A549 (cell line): ENCODE measurements at regions not wholly inside any gene's neighbourhood (a gene's known extent, or its start where the extent isn't known, plus 50 kb on each side); places are given as distances from the start of the nearest gene placed in this dataset.

Source experiments
- ATAC-seq, 2 experiments: fragments of 200-7000 bp in 1 of 2; fragments of >200 bp in 1 of 2; cut with Nextera tagmentation in 1 of 2; cut with Tn5 transposase in 1 of 2; 3 replicates each; pipeline versions ENCODE4 v1.8.0 to v1.9.1; 2018 to 2020; ENCODE audit warnings: mild to moderate bottlenecking in 1 of 2, moderate library complexity in 1 of 2
- CTCF ChIA-PET: fragments of 300-600 bp; sonication (Branson Sonifier 250); formaldehyde crosslinking; extraction: SDS; loops from one replicate; lab custom pipeline; 2021; ENCODE audit warnings: antibody characterized with exemption, inconsistent platforms; lab: Yijun Ruan, JAX
- POLR2A ChIA-PET: fragments of 350-600 bp; formaldehyde crosslinking; extraction: SDS; loops from one replicate; lab custom pipeline; 2021; ENCODE audit warnings: antibody characterized with exemption, inconsistent platforms; lab: Yijun Ruan, JAX
- DNase-seq, 2 experiments: peaks; one replicate each; pipeline versions ENCODE4 v3.0.0 to v3.0.0-alpha.2; 2011 to 2016; ENCODE audit warnings: low read depth in 1 of 2, low spot score in 1 of 2
- FAIRE-seq: peaks from 2 replicates; lab custom pipeline; 2011; peaks lifted over from hg19 to GRCh38; lab: Jason Lieb, UNC
- H3K27ac ChIP-seq, 2 experiments: fragments of >200 bp; sonication (Bioruptor Twin); formaldehyde crosslinking; 3 replicates each; pipeline ENCODE4 v1.5.1; 2016 to 2017
- H3K4me1 ChIP-seq: fragments of >200 bp; sonication (Bioruptor Twin); formaldehyde crosslinking; 3 replicates; pipeline ENCODE4 v1.6.1; 2016
- H3K4me2 ChIP-seq: fragments of >200 bp; sonication (Bioruptor Twin); formaldehyde crosslinking; 3 replicates; pipeline ENCODE4 v1.6.1; 2016
- H3K4me3 ChIP-seq: fragments of >200 bp; sonication (Bioruptor Twin); formaldehyde crosslinking; 3 replicates; pipeline ENCODE4 v1.5.1; 2016
- H3K9me3 ChIP-seq: fragments of >200 bp; sonication (Bioruptor Twin); formaldehyde crosslinking; 3 replicates; pipeline ENCODE4 v1.6.1; 2016
- CBX2 ChIP-seq: fragments of 200-600 bp; sonication (generic); IDR thresholded peaks from 2 replicates; pipeline ENCODE4 v1.6.1; 2016; ENCODE audit warnings: low read depth, mild to moderate bottlenecking, borderline replicate concordance
- CEBPB ChIP-seq, 2 experiments: fragments of >200 bp in 1 of 2; sonication (Bioruptor Twin) in 1 of 2; formaldehyde crosslinking in 1 of 2; IDR thresholded peaks; 2 replicates each; pipeline ENCODE4 v1.6.1; 2012 to 2016
- EP300 ChIP-seq, 2 experiments: fragments of >200 bp; sonication (Bioruptor Twin); formaldehyde crosslinking; IDR thresholded peaks; 2 replicates in 1 of 2; 3 replicates in 1 of 2; pipeline ENCODE4 v1.6.1; 2016 to 2017
- HOXB5 ChIP-seq: fragments of 250-450 bp; sonication (Bioruptor Pico); IDR thresholded peaks from 2 replicates; pipeline ENCODE4 v1.5.0; 2020; ENCODE audit warnings: mild to moderate bottlenecking, moderate library complexity
- JUNB ChIP-seq: fragments of >200 bp; sonication (Bioruptor Twin); formaldehyde crosslinking; IDR thresholded peaks from 2 replicates; pipeline ENCODE4 v1.6.1; 2016
- KDM1A ChIP-seq: fragments of 200-600 bp; sonication (generic); IDR thresholded peaks from 2 replicates; pipeline ENCODE4 v1.6.1; 2016; ENCODE audit warnings: low read depth, mild to moderate bottlenecking
- KDM5A ChIP-seq: fragments of 200-600 bp; sonication (generic); IDR thresholded peaks from 2 replicates; pipeline ENCODE4 v1.6.1; 2016; ENCODE audit warnings: antibody characterized with exemption, mild to moderate bottlenecking
- MAZ ChIP-seq: fragments of 150-350 bp; IDR thresholded peaks from 2 replicates; pipeline ENCODE4 v1.6.1; 2014; ENCODE audit warnings: antibody characterized with exemption, low read depth, low read length, borderline replicate concordance
- MYC ChIP-seq: IDR thresholded peaks from 2 replicates; pipeline ENCODE4 v1.6.1; 2012; ENCODE audit warnings: mild to moderate bottlenecking, inconsistent platforms, low read length, improper control_type of control experiment, borderline replicate concordance
- NFE2L2 ChIP-seq: fragments of 150-350 bp; conservative IDR thresholded peaks from 2 replicates; pipeline ENCODE4 v1.6.1; 2014; ENCODE audit warnings: low read length
- PHF8 ChIP-seq: fragments of 200-600 bp; sonication (generic); IDR thresholded peaks from 2 replicates; pipeline ENCODE4 v1.6.1; 2016; ENCODE audit warnings: low read depth, mild to moderate bottlenecking, antibody characterized with exemption, moderate library complexity, borderline replicate concordance
- RARB ChIP-seq: fragments of 250-450 bp; sonication (Bioruptor Pico); IDR thresholded peaks from 2 replicates; pipeline ENCODE4 v1.8.0; 2021; ENCODE audit warnings: mild to moderate bottlenecking, moderate library complexity
- RCOR1 ChIP-seq: fragments of 150-350 bp; IDR thresholded peaks from 2 replicates; pipeline ENCODE4 v1.6.1; 2014; ENCODE audit warnings: antibody characterized with exemption, low read length, low read depth
- SMC3 ChIP-seq: fragments of >200 bp; sonication (Bioruptor Twin); formaldehyde crosslinking; IDR thresholded peaks from 3 replicates; pipeline ENCODE4 v1.6.1; 2018; ENCODE audit warnings: inconsistent platforms
- SREBF2 ChIP-seq: fragments of 450-650 bp; IDR thresholded peaks from 2 replicates; pipeline ENCODE4 v1.6.1; 2014; ENCODE audit warnings: mild to moderate bottlenecking, moderate library complexity
- TP53 ChIP-seq: fragments of 250-450 bp; sonication (Bioruptor Pico); IDR thresholded peaks from 2 replicates; pipeline ENCODE4 v1.5.0; 2021; ENCODE audit warnings: mild to moderate bottlenecking, moderate library complexity
- WGBS: methylation state at CpG from one replicate; pipeline ENCODE4 v1.1.6; 2017; ENCODE audit errors: missing lambda C conversion rate; 5-methylcytosine and 5-hydroxymethylcytosine counted together
- TF ChIP-seq, protein P1 (sequence below): fragments of 200-600 bp; sonication (generic); IDR thresholded peaks from 2 replicates; pipeline ENCODE4 v1.6.1; 2016; ENCODE audit warnings: antibody characterized with exemption, mild to moderate bottlenecking, moderate library complexity
- TF ChIP-seq, protein P2 (sequence below): IDR thresholded peaks from 2 replicates; pipeline ENCODE4 v1.6.1; 2012

DNA sequence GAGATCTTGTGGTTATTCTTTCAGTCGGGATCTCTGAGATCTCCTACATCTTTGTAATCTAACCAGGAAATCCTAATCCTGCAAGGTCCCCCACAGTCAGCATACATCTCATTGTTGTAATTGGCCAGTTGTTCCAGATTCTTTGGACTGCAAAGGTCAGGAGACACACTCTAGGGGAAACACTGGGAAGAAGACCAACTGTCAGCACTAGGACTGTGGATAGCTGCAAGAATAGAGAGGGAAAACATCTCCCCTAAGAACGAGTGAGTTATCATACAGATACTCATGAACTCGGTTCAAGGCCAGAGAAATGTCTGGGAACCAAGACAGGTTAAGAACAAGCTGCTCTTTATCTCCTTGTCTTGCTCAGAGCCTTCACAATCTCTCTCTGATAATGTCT, 217.9 kb upstream of the TMPO start:
- no peak overlapping the region for H3K4me3 ChIP-seq
- DNase-seq = no peak
- ChIA-PET POLR2A (no interaction called here), CTCF (no interaction called here)
- H3K27ac ChIP-seq = no peak overlapping the region
- TF ChIP-seq CBX2 = no peak
- TF ChIP-seq EP300 (IDR thresholded peaks at IDR 0.05) = no peak
- TF ChIP-seq HOXB5 (CRISPR knock-in tag) = no peak
- TF ChIP-seq SREBF2 = no peak
- 0% methylated on average over 3 of the region's 3 CpGs for WGBS
- no peaks in the 10 kb centered on the region for H3K9me3 ChIP-seq
- no peak for ATAC-seq
- H3K4me2 ChIP-seq = no peak overlapping the region
- FAIRE-seq = no peak
- no peaks in the 10 kb centered on the region for H3K4me1 ChIP-seq

DNA sequence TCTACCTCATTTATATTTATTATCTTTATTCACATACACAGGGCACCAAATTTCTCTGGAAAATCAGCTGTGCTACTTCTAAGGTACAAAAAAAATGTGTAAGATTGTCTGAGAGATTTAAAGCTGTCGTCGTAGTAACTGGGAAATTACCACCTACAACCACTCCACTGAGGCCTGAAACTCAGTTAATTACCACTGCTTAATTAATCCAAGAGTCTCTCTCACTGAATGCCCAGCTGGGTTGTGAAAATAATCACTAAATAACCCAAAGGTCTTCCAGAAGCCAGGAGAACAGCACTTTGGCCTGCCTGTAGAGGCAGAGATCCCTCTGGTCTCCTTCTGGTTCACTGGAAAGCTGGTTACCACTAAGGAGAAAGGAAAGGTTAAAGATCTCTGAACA, 207.2 kb upstream of the TMPO start:
- CTCF ChIA-PET = no interaction called here
- FAIRE-seq = no peak
- WGBS = 8% methylated on average over 2 of the region's 2 CpGs
- Histone ChIP-seq H3K4me3 (no peak overlapping the region), H3K4me1 (no peaks in the 10 kb centered on the region), H3K27ac (no peak overlapping the region), H3K4me2 (no peak overlapping the region), H3K9me3 (no peaks in the 10 kb centered on the region)
- DNase-seq = no peak
- POLR2A ChIA-PET = no interaction called here
- ATAC-seq = no peak
- TF ChIP-seq HOXB5 (CRISPR knock-in tag) = no peak
- TF ChIP-seq TP53 (CRISPR knock-in tag) = no peak
- no peak for TF ChIP-seq JUNB
- no peak for TF ChIP-seq RCOR1
- TF ChIP-seq SMC3 = no peak
- TF ChIP-seq KDM5A = no peak
- TF ChIP-seq, protein P1, sequence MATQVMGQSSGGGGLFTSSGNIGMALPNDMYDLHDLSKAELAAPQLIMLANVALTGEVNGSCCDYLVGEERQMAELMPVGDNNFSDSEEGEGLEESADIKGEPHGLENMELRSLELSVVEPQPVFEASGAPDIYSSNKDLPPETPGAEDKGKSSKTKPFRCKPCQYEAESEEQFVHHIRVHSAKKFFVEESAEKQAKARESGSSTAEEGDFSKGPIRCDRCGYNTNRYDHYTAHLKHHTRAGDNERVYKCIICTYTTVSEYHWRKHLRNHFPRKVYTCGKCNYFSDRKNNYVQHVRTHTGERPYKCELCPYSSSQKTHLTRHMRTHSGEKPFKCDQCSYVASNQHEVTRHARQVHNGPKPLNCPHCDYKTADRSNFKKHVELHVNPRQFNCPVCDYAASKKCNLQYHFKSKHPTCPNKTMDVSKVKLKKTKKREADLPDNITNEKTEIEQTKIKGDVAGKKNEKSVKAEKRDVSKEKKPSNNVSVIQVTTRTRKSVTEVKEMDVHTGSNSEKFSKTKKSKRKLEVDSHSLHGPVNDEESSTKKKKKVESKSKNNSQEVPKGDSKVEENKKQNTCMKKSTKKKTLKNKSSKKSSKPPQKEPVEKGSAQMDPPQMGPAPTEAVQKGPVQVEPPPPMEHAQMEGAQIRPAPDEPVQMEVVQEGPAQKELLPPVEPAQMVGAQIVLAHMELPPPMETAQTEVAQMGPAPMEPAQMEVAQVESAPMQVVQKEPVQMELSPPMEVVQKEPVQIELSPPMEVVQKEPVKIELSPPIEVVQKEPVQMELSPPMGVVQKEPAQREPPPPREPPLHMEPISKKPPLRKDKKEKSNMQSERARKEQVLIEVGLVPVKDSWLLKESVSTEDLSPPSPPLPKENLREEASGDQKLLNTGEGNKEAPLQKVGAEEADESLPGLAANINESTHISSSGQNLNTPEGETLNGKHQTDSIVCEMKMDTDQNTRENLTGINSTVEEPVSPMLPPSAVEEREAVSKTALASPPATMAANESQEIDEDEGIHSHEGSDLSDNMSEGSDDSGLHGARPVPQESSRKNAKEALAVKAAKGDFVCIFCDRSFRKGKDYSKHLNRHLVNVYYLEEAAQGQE = no peak
- no peak for TF ChIP-seq KDM1A
- TF ChIP-seq, protein P2, sequence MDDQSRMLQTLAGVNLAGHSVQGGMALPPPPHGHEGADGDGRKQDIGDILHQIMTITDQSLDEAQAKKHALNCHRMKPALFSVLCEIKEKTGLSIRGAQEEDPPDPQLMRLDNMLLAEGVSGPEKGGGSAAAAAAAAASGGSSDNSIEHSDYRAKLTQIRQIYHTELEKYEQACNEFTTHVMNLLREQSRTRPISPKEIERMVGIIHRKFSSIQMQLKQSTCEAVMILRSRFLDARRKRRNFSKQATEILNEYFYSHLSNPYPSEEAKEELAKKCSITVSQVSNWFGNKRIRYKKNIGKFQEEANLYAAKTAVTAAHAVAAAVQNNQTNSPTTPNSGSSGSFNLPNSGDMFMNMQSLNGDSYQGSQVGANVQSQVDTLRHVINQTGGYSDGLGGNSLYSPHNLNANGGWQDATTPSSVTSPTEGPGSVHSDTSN = no peak
- no peak for TF ChIP-seq MAZ

DNA sequence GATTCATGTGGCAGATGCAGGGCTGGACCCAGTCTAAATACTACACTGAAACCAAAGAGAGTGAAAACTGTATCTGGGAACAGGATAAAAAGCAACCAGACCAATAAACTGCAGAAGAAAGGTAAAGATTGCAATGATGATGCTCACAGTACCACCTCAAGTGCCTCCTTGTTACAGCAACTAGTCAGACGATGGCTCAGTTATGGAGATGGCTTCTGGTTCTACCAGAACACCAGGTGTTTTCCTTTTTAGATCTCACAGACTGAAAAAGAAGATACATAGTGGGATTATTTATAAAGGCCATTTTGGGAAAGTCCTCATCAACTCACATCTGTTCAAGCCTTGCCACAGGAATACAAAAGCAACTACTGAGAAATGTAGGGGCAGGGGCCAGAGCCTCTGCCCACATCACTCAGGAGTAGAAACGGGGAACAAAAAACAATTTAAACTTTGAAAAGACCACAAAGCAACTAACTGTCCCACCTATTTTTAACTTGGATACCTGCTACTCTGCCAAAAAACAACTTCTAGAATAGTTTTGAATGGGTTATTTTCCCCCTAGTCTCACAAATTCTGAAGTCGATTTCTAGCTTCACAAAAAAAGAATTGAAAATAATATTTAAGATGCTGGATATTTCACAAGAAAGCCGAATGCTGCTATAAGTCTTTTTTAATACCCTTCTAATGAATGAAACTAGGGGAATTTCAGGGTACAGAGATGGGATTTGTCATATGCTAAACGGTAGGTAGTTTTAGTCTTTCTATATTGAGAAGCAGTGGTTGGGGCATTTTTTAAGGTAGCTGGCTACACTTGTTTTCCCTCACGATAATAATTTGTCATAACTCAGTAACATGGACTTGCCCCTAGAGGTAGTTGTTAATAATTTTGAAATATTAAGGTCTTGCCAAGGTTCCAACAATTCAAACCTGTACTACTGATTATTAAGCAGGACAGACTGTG, 197.2 kb upstream of the TMPO start:
- peaks cover 7% of the 10 kb centered on the region; the same call in 1 of the 3 replicates for H3K4me1 ChIP-seq
- no peak overlapping the region for H3K4me2 ChIP-seq
- no peak overlapping the region for H3K4me3 ChIP-seq
- no peak for FAIRE-seq
- no peaks in the 10 kb centered on the region for H3K9me3 ChIP-seq
- TF ChIP-seq MYC = no peak
- no peak for TF ChIP-seq RARB (CRISPR knock-in tag)
- TF ChIP-seq NFE2L2 = no peak
- TF ChIP-seq CEBPB (IDR thresholded peaks at IDR 0.05) = no peak
- no peak for TF ChIP-seq PHF8
- no peak for ATAC-seq
- DNase-seq = no peak
- ChIA-PET POLR2A (no interaction called here), CTCF (no interaction called here)
- H3K27ac ChIP-seq = no peak overlapping the region
- WGBS = 11% methylated on average over 6 of the region's 6 CpGs
